ENCODE measurements at regions not wholly inside any gene's neighbourhood (a gene's known extent, or its start where the extent isn't known, plus 50 kb on each side); places are given as distances from the start of the nearest gene placed in this dataset.
"Not testable (repeated sequence)": the region's sequence is repeated elsewhere in the genome, so short reads cannot be mapped to it uniquely, and the experiment has no call there.

GRCh38 chr9:67112148-67112547 is 119.8 kb upstream of the SPATA31A3 start:
- not testable (repeated sequence) for DNase-seq

GRCh38 chr9:67111733-67112132 is 119.4 kb upstream of the SPATA31A3 start:
- DNase-seq = not testable (repeated sequence)

GRCh38 chr9:67109859-67110258 is 117.5 kb upstream of the SPATA31A3 start:
- DNase-seq = not testable (repeated sequence)

- not testable (repeated sequence) for DNase-seq
These were observed 114.3 kb upstream of the SPATA31A3 start for GRCh38 chr9:67106659-67107058.

- DNase-seq = not testable (repeated sequence)
These were observed 110.3 kb upstream of the SPATA31A3 start for GRCh38 chr9:67102506-67103276.

- DNase-seq = not testable (repeated sequence)
These were observed 98.8 kb upstream of the SPATA31A3 start for GRCh38 chr9:67091104-67091503.

GRCh38 chr9:67086862-67087261 is 94.5 kb upstream of the SPATA31A3 start:
- not testable (repeated sequence) for DNase-seq

GRCh38 chr9:67066140-67066539 is 73.8 kb upstream of the SPATA31A3 start:
- peak; percentile 6 for DNase-seq

- peak; percentile 78 for DNase-seq
These were observed 66.8 kb upstream of the SPATA31A3 start for GRCh38 chr9:67058898-67059715.
